ENCODE measurements at regions not wholly inside any gene's neighbourhood (a gene's known extent, or its start where the extent isn't known, plus 50 kb on each side); places are given as distances from the start of the nearest gene placed in this dataset.

GRCh38 chr6:109237077-109237985, 142.0 kb downstream of the CEP57L1 start:
- Histone ChIP-seq H3K9ac (ENCODE audit: low read depth, low read length) (no peak overlapping the region), H3K36me3 (ENCODE audit: insufficient read depth, low read depth, low read length) (no peaks in the 10 kb centered on the region), H3K27ac (ENCODE audit: low read length) (no peak overlapping the region), H3K27me3 (ENCODE audit: insufficient read depth, low read length) (no peaks in the 10 kb centered on the region), H3K4me1 (ENCODE audit: insufficient read depth, low read length) (no peaks in the 10 kb centered on the region; the same call in 1 of the 2 replicates), H3K4me3 (ENCODE audit: low read length) (no peak overlapping the region), H3K9me3 (ENCODE audit: insufficient read depth, low read depth, low read length) (no peaks in the 10 kb centered on the region)

GRCh38 chr6:109236115-109237076, 141.1 kb downstream of the CEP57L1 start:
- 0 out of 2 replicates have a peak overlapping the region, but pooled peaks have one; percentile 24 for H3K4me3 ChIP-seq (ENCODE audit: low read length)
- no peaks in the 10 kb centered on the region; the same call in 1 of the 2 replicates for H3K4me1 ChIP-seq (ENCODE audit: insufficient read depth, low read length)
- H3K36me3 ChIP-seq (ENCODE audit: insufficient read depth, low read depth, low read length): no peaks in the 10 kb centered on the region
- no peak overlapping the region for H3K9ac ChIP-seq (ENCODE audit: low read depth, low read length)
- no peaks in the 10 kb centered on the region for H3K9me3 ChIP-seq (ENCODE audit: insufficient read depth, low read depth, low read length)
- no peaks in the 10 kb centered on the region for H3K27me3 ChIP-seq (ENCODE audit: insufficient read depth, low read length)
- H3K27ac ChIP-seq (ENCODE audit: low read length): no peak overlapping the region

- no peaks in the 10 kb centered on the region for H3K9me3 ChIP-seq (ENCODE audit: insufficient read depth, low read depth, low read length)
- H3K36me3 ChIP-seq (ENCODE audit: insufficient read depth, low read depth, low read length): no peaks in the 10 kb centered on the region
- H3K4me3 ChIP-seq (ENCODE audit: low read length): no peak overlapping the region
- H3K4me1 ChIP-seq (ENCODE audit: insufficient read depth, low read length): no peaks in the 10 kb centered on the region; the same call in 1 of the 2 replicates
- no peak overlapping the region for H3K9ac ChIP-seq (ENCODE audit: low read depth, low read length)
- H3K27ac ChIP-seq (ENCODE audit: low read length): no peak overlapping the region
- H3K27me3 ChIP-seq (ENCODE audit: insufficient read depth, low read length): no peaks in the 10 kb centered on the region
Measured at GRCh38 chr6:109235481-109236038, 140.3 kb downstream of the CEP57L1 start.

- H3K27me3 ChIP-seq (ENCODE audit: insufficient read depth, low read length): no peaks in the 10 kb centered on the region
- no peaks in the 10 kb centered on the region for H3K36me3 ChIP-seq (ENCODE audit: insufficient read depth, low read depth, low read length)
- H3K9me3 ChIP-seq (ENCODE audit: insufficient read depth, low read depth, low read length): no peaks in the 10 kb centered on the region
- no peak overlapping the region for H3K27ac ChIP-seq (ENCODE audit: low read length)
- H3K4me1 ChIP-seq (ENCODE audit: insufficient read depth, low read length): no peaks in the 10 kb centered on the region
- no peak overlapping the region for H3K9ac ChIP-seq (ENCODE audit: low read depth, low read length)
- no peak overlapping the region for H3K4me3 ChIP-seq (ENCODE audit: low read length)
Measured at GRCh38 chr6:109230453-109230852, 135.1 kb downstream of the CEP57L1 start.

GRCh38 chr6:109229536-109229935, 134.2 kb downstream of the CEP57L1 start:
- no peaks in the 10 kb centered on the region for H3K36me3 ChIP-seq (ENCODE audit: insufficient read depth, low read depth, low read length)
- no peaks in the 10 kb centered on the region for H3K4me1 ChIP-seq (ENCODE audit: insufficient read depth, low read length)
- H3K4me3 ChIP-seq (ENCODE audit: low read length): no peak overlapping the region
- no peak overlapping the region for H3K9ac ChIP-seq (ENCODE audit: low read depth, low read length)
- H3K9me3 ChIP-seq (ENCODE audit: insufficient read depth, low read depth, low read length): no peaks in the 10 kb centered on the region
- no peaks in the 10 kb centered on the region for H3K27me3 ChIP-seq (ENCODE audit: insufficient read depth, low read length)
- no peak overlapping the region for H3K27ac ChIP-seq (ENCODE audit: low read length)

GRCh38 chr6:109227646-109228045, 132.3 kb downstream of the CEP57L1 start:
- no peak overlapping the region for H3K9ac ChIP-seq (ENCODE audit: low read depth, low read length)
- H3K27me3 ChIP-seq (ENCODE audit: insufficient read depth, low read length): no peaks in the 10 kb centered on the region

GRCh38 chr6:109226353-109226752, 131.0 kb downstream of the CEP57L1 start:
- Histone ChIP-seq H3K27me3 (ENCODE audit: insufficient read depth, low read length) (no peaks in the 10 kb centered on the region), H3K9me3 (ENCODE audit: insufficient read depth, low read depth, low read length) (no peaks in the 10 kb centered on the region), H3K27ac (ENCODE audit: low read length) (no peak overlapping the region), H3K36me3 (ENCODE audit: insufficient read depth, low read depth, low read length) (no peaks in the 10 kb centered on the region), H3K9ac (ENCODE audit: low read depth, low read length) (no peak overlapping the region), H3K4me3 (ENCODE audit: low read length) (no peak overlapping the region), H3K4me1 (ENCODE audit: insufficient read depth, low read length) (no peaks in the 10 kb centered on the region)

More at GRCh38 chr6:109227646-109228045, 132.3 kb downstream of the CEP57L1 start:
- Histone ChIP-seq H3K36me3 (ENCODE audit: insufficient read depth, low read depth, low read length) (no peaks in the 10 kb centered on the region), H3K4me1 (ENCODE audit: insufficient read depth, low read length) (no peaks in the 10 kb centered on the region), H3K27ac (ENCODE audit: low read length) (no peak overlapping the region), H3K9me3 (ENCODE audit: insufficient read depth, low read depth, low read length) (no peaks in the 10 kb centered on the region), H3K4me3 (ENCODE audit: low read length) (no peak overlapping the region)

- Histone ChIP-seq H3K27ac (ENCODE audit: low read length) (no peak overlapping the region), H3K9me3 (ENCODE audit: insufficient read depth, low read depth, low read length) (no peaks in the 10 kb centered on the region), H3K4me3 (ENCODE audit: low read length) (no peak overlapping the region), H3K9ac (ENCODE audit: low read depth, low read length) (no peak overlapping the region), H3K36me3 (ENCODE audit: insufficient read depth, low read depth, low read length) (no peaks in the 10 kb centered on the region), H3K4me1 (ENCODE audit: insufficient read depth, low read length) (no peaks in the 10 kb centered on the region; the same call in 1 of the 2 replicates), H3K27me3 (ENCODE audit: insufficient read depth, low read length) (no peaks in the 10 kb centered on the region)
Measured at GRCh38 chr6:109225946-109226345, 130.6 kb downstream of the CEP57L1 start.

- Histone ChIP-seq H3K9me3 (ENCODE audit: insufficient read depth, low read depth, low read length) (no peaks in the 10 kb centered on the region), H3K9ac (ENCODE audit: low read depth, low read length) (no peak overlapping the region), H3K27me3 (ENCODE audit: insufficient read depth, low read length) (no peaks in the 10 kb centered on the region), H3K36me3 (ENCODE audit: insufficient read depth, low read depth, low read length) (no peaks in the 10 kb centered on the region), H3K4me1 (ENCODE audit: insufficient read depth, low read length) (no peaks in the 10 kb centered on the region; the same call in 1 of the 2 replicates), H3K4me3 (ENCODE audit: low read length) (no peak overlapping the region), H3K27ac (ENCODE audit: low read length) (no peak overlapping the region)
Measured at GRCh38 chr6:109224994-109225393, 129.7 kb downstream of the CEP57L1 start.

GRCh38 chr6:109224107-109224875, 129.0 kb downstream of the CEP57L1 start:
- Histone ChIP-seq H3K36me3 (ENCODE audit: insufficient read depth, low read depth, low read length) (no peaks in the 10 kb centered on the region), H3K9ac (ENCODE audit: low read depth, low read length) (no peak overlapping the region), H3K27ac (ENCODE audit: low read length) (no peak overlapping the region), H3K9me3 (ENCODE audit: insufficient read depth, low read depth, low read length) (no peaks in the 10 kb centered on the region), H3K27me3 (ENCODE audit: insufficient read depth, low read length) (no peaks in the 10 kb centered on the region), H3K4me3 (ENCODE audit: low read length) (no peak overlapping the region), H3K4me1 (ENCODE audit: insufficient read depth, low read length) (no peaks in the 10 kb centered on the region; the same call in 1 of the 2 replicates)

GRCh38 chr6:109222848-109223247, 127.5 kb downstream of the CEP57L1 start:
- Histone ChIP-seq H3K9me3 (ENCODE audit: insufficient read depth, low read depth, low read length) (no peaks in the 10 kb centered on the region), H3K4me3 (ENCODE audit: low read length) (no peak overlapping the region), H3K36me3 (ENCODE audit: insufficient read depth, low read depth, low read length) (no peaks in the 10 kb centered on the region), H3K9ac (ENCODE audit: low read depth, low read length) (no peak overlapping the region), H3K27ac (ENCODE audit: low read length) (no peak overlapping the region), H3K4me1 (ENCODE audit: insufficient read depth, low read length) (no peaks in the 10 kb centered on the region; the same call in 1 of the 2 replicates), H3K27me3 (ENCODE audit: insufficient read depth, low read length) (no peaks in the 10 kb centered on the region)

Data from iPS-20b (cell line).